ENCODE measurements at regions not wholly inside any gene's neighbourhood (a gene's known extent, or its start where the extent isn't known, plus 50 kb on each side); places are given as distances from the start of the nearest gene placed in this dataset.

DNA sequence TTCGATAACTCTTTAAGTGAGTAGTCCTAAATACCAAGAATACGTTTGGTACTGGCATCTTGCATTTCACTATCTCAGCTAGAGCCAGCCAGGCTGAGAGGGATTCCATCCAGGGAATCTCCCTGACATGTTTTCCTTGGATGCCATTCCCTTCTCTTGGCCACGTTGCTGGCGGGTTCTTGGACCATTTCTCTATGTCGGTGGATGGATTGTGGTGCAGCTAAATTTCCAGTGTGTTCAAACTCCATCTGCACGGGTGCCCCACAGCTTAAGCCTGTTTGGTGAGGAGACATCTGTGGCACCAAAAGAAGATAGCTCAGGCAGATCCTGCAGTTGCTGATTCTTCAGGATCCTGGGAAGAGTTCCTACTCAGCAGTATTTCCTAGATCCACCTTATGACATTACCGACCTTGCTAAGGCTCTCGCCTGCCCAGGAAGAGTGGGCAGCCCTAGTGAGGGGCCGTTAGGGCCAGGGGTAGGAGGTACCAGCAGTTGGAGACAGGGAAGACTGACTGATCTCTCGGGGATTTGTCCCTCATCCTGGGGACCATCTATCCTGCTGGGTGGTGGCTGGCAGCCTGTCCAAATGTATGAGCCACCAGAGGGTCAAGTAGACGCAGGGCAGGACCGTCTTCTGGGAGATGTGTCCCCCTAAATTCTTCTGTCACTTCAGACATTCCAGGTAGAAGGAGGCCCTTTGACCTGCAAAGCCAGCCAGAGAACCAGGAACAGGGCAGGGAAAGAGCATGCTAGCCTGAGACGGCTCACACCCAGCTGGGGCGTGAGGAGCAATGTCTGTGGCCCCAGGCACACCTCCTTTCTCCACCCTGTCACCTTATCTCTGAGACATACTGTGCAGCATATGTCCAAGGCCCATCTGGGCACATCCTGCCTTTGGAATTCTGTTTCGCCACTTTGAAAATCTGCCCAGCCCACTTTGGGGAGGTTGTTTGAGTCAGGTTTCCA, 72.6 kb upstream of the CAPRIN2 start:
- DNase-seq (ENCODE audit: low read depth): no peak

DNA sequence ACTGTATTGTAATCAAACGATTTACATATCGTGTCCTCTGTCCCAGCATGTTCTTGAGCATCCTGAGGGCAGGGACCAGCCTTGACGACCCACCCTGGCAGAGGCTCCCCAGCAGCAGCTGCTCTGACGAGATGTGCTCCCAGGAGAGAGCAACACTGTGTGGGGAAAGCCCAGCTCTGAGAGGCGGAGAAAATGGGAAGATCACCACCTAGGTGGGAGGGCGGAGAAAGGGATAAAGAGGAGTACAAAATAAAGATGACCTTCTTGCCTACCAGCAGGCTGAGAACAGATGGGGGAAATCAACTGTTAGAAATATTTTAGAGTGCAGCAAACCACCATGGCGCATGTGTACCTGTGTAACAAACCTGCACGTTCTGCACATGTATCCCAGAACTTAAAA, 71.5 kb upstream of the CAPRIN2 start:
- DNase-seq (ENCODE audit: low read depth): no peak

DNA sequence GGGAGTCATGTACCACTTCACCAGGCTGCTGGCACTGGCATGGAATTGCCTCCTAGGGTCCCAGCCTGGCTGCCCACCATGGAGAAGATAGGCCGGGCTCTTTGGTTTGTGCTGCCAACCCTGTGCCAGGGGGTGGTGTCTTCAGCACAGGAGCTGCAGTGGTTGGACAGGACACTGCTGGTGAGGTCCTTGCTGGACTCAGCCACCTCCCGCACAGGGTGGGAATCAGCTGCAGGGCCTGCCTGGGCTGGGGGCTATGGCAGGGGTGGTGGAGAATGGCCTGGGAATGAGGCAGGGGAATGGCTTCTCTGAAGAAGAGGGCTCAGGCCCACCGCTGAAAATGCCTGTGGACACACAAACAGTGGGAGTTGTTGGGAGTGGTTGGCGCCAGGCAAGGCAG, 70.6 kb upstream of the CAPRIN2 start:
- no peak for DNase-seq (ENCODE audit: low read depth)

DNA sequence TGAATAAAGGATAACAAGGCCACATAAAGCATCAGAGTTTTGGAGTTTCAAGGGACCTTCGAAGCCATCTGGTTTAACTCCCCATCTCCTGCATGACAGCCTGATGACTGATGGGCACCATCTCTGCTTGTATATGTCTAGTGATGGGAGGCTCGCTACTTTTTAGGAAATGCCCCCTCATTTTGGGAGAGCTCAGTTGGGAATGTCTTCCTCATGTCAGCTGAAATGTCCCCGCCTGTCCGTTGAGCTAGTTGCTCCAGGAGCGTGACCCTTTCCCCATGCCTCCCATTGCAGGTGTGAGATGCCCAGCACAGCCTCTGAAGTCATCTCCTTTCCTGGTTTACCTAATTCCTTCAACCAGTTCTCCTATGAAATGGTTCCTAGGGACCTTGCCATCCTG, 69.6 kb upstream of the CAPRIN2 start:
- no peak for DNase-seq (ENCODE audit: low read depth)

DNA sequence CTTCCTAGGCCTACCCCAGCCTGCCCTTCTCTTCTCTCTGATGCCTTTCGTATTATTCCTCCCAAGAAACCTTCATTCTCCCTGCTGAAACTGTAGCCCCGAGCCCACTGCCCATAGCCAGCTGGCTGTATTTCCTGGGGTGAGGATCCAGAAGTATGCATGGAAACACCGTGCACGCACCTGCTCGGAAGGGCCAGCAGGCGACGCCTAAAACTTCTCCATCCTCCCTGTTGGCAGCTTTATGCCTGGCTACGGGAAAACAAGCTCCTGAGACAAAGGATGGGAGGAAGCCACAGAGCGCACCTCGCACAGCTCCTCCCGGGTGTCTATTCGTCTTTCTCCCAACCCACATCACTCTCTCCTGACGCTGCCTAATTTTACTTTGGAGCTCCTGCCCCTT, 69.0 kb upstream of the CAPRIN2 start:
- DNase-seq (ENCODE audit: low read depth): no peak

DNA sequence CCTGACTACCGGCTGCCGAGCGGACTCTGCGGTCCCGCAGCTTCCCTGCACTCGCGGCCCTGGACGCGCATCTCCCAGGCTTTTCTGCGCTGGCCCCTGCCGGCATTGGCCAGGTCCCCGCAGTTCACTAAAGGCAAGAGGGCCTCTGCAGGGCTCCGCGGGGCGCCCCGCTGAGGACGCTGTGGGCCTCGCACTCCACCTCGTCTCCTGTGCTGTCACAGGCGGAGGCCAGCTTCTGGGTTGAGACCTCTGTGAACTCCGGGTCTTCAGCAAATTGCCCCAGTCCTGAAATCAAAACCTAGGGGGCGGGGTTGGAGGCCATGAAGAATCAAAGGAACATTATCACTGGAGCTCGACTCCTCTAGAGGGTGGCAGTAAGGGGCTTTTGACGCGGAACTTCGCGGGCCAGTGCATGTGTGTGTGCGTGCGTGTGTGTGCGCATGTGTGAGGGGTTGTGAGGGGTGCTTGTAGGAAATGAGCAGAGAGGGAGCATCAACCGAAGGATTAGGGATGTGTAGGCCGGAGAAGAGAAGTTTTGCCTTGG, 68.5 kb upstream of the CAPRIN2 start:
- no peak for DNase-seq (ENCODE audit: low read depth)

DNA sequence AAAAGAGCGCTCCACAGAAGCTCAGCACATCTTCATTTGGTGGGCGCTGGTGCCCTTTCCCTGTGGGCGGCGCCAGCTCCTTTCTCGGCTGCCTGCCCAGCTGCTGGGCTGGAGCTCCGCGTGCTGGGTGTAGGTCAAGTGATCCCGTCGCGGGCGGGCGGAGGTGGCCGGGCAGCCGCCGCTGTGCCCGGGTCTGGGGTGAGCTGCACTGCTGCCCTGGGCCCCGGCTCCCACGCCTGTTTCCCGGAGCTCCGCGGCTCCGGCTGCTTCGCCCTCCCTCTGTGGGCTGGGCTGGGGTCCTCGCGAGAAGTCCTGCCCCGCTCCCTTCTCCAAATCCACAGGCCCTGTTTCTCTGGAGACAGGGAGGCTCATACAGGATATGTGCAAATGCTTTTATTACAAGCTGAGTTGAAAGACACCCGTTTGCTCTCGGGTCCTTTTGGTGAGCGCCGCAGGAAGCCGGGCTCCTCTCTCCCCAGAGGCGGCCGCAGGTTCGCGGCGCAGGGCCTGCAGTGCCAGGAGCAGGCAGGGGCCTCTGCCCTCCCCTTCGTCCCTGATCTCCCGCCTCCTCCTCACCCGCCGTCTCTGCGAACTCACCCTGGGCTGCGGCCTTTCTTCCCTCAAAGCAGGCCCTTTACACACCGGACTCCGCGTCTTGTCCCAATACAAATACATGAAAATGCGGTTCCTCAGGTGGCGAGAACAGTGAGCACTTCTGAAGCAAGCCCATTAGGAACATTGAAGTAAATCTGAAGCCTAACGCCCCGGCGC, 67.8 kb upstream of the CAPRIN2 start:
- no peak for DNase-seq (ENCODE audit: low read depth)

DNA sequence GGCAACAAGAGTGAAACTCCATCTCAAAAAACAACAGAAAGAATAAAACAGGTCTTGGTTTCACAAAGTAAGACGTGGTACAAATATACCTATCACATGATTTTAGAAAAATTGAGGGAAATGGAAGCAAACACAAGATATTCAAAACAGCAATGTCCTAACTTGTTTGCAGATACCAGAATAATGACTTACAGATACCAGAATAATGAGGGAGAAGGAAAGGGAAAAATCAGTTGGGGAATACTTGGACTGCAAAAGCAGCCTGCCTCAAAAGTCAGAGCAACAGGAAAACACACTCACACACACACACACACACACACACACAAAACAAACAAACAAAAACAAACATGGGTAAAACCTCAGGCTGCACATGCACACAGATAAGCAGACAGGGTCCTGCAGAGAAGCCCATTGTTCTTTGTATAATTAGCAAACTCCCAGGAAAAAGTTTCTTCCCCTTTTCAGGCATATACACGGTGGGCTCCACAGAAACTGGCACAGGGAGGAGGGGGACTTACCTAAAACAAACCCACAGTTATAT, 65.7 kb upstream of the CAPRIN2 start:
- no peak for DNase-seq (ENCODE audit: low read depth)

DNA sequence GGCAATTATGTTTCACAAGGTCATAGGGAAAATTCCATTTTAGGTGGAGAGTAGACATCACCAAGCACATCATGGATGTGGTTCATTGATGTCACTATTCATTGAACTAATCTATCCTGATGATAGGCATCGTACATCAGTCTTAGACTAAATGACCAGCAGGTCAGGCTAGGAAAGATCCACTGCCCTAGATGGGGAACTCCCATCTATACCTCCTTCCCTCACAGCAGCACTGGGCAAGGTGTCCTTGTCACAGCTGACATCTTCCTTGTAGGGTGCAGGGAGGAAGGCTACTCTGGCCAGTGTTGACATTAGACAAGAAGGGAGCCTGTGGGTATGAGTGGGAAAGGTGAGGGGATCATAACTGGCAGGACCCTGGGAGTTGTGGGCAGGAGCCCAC, 63.8 kb upstream of the CAPRIN2 start:
- DNase-seq (ENCODE audit: low read depth): no peak

DNA sequence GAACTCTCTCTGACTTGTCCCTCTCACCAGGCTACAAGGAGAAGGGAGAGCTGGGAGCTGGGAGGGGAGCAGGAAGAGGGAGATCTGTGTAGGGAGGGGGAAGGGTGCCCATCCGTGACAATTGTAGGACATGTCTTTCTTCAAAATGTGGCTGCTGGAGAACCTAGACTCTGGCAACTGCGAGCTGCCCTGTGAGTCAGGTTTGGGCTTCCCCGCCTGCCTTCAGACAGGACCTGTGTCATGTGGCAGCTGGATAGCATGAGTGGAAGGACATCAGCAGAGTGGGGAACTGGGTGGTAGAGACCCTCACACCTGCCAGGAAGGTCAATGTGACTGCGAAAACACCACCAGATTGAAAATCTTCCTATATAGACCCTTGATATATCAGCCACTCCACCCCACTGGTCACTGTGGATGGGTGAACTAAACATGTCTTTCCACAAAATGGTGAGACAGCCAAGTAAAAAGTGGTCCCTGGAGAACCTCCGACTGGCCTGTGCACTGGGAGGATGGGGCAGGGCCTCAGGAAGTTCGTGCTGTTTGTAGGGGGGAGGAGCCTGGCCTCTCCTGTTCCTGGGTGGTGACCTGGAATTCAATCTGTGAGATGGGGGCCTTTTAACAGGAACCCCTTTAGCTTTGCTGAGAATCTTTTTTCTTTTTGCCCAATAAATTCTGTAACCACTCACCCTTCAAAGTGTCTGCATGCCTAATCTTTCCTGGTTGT, 62.2 kb upstream of the CAPRIN2 start:
- DNase-seq (ENCODE audit: low read depth): no peak

DNA sequence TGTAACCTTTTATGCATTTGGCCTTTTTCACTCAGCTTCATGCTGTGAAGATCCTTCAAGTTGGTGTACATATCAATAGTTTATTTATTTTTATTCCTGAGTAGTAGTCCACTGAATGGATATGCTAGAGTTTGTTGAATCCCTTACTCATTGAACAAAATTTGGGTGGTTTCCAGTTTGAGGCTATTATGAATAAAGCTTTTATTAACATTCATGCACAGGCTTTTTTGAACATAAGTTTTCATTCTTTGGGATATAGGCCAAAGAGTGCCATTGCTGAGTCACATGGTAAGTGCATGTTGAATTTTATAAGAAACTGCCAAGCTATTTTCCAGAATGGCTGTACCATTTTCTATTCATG, 59.5 kb upstream of the CAPRIN2 start:
- no peak for DNase-seq (ENCODE audit: low read depth)

DNA sequence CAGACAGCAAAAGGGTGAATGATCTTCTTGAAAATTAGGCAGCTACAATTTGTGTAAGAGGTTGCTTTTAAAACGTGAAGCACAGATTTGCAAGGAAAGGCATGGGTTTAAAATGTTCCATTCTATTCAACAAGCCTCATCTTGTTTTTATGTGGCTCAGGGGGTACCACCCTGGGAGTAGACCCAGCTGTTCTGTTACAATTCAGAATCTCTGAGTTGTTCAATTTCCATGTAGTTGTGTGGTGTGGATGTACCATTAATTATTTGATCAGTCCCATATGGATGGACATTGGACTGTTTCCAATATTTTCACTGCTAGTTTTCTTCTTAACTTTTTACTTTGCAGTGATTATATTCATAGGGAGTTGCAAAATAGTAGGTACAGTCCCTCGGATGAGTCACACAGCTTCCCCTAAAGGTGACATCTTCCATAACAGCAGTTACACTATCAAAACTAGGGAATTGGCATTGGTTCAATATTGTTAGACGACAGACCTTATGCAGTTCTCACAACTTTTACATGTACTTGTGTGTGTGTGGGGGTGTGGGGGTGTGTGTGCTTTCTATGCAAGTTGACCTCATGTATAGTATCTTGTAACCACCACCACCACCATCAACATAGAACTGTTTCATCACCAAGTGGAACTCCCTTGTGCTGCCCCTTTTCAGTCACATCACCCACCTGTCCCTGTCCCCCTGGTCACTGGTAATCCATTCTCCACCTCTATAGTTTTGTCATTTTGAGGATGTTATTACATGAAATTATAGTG, 59.0 kb upstream of the CAPRIN2 start:
- DNase-seq (ENCODE audit: low read depth): no peak

DNA sequence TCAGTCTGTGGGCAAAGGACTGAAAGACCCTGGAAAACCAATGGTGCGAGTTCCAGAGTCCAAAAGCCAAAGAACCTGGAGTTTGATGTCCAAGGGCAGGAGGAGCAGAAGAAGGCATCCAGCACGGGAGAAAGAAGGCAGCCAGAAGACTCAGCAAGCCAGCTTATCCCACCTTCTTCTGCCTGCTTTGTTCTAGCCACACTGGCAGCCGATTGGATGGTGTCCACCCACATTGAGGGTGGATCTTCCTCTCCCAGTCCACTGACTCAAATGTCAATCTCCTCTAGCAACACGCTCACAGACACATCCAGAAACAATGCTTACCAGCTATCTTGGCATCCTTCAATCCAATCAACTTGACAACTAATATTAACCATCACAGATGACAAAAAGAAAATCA, 57.2 kb upstream of the CAPRIN2 start:
- no peak for DNase-seq (ENCODE audit: low read depth)

DNA sequence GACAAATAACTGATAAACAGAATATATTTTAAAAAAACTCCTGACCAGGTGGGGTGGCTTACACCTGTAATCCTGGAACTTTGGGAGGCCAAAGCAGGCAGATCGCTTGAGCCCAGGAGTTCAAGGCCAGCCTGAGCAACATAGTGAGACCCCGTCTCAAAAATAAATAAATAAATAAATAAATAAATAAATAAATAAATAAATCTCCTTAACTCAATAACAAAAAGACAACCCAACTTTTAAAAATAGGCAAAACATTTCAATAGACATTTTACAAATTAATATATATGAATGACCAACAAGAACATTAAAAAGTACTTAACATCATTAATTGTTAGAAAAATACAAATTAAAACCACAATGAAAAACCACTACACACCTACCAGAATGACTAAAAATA, 56.2 kb upstream of the CAPRIN2 start:
- no peak for DNase-seq (ENCODE audit: low read depth)

DNA sequence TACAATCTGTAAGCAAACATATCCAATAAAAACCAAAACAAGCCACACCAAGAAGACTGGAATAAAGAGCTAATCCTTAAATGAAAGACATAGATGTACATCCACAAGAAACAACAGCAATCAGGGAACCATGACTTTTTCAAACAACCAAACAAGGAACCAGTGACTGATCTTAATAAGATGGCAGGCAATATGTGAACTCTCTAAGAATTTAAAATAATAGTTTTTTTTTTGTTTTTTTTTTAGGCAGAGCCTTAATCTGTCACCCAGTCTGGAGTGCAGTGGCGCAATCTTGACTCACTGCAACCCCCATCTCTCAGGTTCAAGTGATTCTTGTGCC, 52.9 kb upstream of the CAPRIN2 start:
- no peak for DNase-seq (ENCODE audit: low read depth)

DNA sequence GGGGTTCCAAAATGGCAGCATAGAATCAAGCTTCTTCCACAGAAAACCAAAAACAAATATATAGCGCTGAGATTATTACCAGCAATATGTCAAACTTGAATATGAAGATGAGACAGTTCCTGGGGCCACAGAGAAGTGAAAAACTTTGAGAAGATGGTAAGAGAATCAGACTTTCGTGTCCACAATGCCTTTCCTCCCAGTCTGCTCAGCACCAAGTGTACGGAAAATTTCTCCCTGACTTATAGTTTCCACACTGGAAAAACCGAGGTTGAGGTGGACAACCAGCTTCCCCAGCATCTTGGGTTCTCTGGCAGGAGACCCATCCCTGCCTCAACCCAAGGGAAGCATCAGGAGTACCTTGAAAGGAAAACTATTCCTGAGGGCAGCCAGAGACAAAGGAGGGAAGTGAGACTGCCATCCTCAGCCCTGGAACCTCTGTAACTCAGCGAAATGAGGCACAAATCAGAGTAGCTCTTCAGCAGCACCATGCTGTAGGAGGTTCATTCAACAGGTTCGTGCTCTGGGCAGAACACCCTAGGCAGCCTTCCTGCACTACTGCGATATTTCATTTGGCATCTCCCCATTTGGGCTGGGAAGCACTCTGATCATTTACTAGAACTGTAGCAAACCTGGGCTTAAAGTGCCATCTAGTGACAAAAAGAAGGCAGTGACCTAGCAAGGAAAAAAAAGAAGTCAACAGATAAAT, 52.4 kb upstream of the CAPRIN2 start:
- DNase-seq (ENCODE audit: low read depth): no peak

DNA sequence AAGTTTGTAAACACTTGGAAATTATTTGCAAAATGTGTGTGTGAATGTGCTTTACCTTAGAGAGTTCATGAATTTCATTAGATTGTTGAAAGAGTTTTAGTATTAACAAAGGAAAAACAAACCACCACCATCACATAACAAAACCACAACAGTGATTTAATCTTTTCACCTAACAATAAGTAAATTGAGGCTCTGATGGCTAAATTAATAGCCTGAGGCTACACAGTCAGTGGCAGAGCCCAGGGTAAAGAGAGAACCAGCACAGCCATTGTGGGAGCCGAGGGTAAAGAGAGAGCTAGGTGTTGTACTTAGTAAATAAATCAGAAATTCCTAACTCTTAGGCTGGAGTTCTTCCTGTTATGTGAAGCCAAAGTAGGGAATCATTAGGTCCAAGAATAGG, 51.2 kb upstream of the CAPRIN2 start:
- DNase-seq (ENCODE audit: low read depth): no peak
